GM21723 (cell line): ENCODE measurements at regions not wholly inside any gene's neighbourhood (a gene's known extent, or its start where the extent isn't known, plus 50 kb on each side); places are given as distances from the start of the nearest gene placed in this dataset.
A peak's percentile ranks its signal among the peaks of the same experiment; 100 is the strongest.
"Not testable (repeated sequence)": the region's sequence is repeated elsewhere in the genome, so short reads cannot be mapped to it uniquely, and the experiment has no call there.

ENCODE experiments used
- ATAC-seq: cut with Tn5 transposase; IDR thresholded peaks from one replicate; pipeline ENCODE4 v1.9.1; 2021; ENCODE audit warnings: mild to moderate bottlenecking, moderate library complexity; ENCODE audit not compliant: unreplicated experiment

- ATAC-seq = no peak
These were observed 114.2 kb upstream of the BEND6 start for GRCh38 chr6:56840467-56841380.

DNA sequence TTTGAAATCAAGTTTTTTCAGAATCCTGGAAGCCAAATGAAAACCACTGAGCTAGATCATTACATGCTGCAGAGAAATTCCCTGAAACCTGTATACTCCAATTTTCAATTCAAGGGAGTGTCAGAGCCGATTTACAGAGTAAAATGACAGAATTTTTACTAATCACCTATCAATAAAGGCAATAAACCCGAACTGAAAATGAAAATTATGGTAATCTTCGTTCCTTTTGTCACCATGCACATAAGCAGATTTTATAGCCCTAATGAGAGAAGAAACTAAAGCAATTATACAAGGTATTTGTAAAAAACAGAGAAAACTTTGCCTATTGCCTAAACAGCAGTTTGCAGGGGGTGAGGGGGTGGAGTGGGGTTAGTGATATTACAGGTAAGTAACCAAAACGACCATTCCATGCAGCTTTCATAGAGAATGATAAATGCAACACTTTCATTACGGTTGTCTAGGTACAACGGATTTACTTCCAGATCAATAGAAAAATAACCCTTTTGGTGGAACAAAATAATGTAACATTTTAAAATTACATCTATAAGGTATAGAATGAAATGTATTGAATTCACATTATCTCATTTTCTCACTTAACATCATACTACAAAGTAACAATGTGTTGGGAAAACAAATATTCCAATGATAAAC is 115.2 kb upstream of the BEND6 start:
- ATAC-seq = no peak

DNA sequence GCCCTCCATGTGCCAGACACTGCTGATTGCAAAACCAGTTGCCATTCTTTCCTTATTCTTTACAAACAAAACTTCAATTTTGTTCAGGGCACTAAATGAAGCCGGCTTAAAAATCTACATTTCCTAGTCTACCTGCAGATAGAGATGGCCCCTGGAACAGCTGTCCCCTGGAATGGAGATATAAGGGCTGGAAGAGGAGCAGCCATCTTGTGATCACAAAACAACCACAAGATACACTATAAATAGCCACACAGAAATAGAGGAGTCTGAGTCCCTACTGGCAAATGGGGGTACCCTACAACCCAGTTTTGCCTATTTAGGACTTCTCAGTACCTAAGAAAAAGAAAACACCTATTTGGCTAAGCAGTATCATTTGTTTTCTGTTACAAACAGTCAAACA is 115.9 kb upstream of the BEND6 start:
- ATAC-seq = no peak

GRCh38 chr6:56838016-56838555 is 116.8 kb upstream of the BEND6 start:
- ATAC-seq = no peak

- ATAC-seq = no peak
These were observed 117.5 kb upstream of the BEND6 start for GRCh38 chr6:56837322-56837894.

GRCh38 chr6:56835612-56836011 is 119.3 kb upstream of the BEND6 start:
- ATAC-seq = no peak

DNA sequence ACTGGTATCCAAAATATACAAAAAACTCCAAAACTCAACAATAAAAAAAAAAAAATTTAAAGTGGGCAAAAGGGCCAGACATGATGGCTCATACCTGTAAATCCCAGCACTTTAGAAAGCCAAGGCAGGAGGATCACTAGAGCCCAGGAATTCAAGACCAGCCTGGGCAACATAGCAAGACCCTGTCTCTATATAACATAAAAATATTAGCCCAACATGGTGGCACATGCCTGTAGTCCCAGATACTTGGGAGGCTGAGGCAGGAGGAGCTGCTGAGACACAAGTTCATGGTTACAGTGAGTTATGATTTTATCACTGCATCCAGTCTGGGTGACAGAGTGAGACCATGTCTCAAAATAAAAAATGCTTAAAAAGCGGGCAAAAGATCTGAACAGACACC is 121.0 kb upstream of the BEND6 start:
- ATAC-seq = no peak

GRCh38 chr6:56833127-56833791 is 121.6 kb upstream of the BEND6 start:
- no peak for ATAC-seq

GRCh38 chr6:56832225-56832624 is 122.7 kb upstream of the BEND6 start:
- no peak for ATAC-seq

GRCh38 chr6:56831334-56831733 is 123.6 kb upstream of the BEND6 start:
- no peak for ATAC-seq

DNA sequence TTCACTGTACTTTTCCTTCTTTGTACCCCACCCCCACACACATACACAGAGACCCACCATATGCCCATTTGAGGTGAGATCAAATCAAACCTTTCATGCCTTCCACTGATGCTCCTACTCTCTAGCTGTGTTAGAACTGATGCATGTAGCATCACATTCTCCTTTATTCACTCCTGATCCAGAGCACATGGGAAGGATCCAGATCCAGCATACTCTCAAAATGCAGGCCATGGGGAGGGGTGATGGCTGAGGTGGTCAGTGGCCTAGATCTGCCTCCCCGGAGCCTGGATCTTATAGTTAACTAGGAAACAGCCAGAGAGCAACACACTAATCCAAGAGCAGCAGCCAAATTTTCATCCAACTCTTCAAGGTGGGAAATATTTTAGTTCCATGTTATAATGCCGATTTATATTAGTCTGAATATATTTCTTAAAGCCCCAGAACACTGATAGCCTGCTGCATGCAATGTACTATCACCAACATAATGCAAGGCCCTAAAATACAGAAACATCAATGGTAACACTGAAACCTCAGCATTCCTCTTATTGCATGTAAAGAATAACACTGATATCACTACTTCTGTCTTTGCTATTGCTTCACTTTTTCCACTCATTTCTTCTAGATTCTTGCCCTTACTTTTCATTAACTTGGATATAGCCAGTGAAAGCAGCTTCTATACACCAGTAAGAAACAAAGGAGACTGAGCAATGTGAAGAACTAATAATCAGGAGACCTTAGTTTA is 126.8 kb upstream of the BEND6 start:
- no peak for ATAC-seq

GRCh38 chr6:56824431-56824830 is 130.5 kb upstream of the BEND6 start:
- ATAC-seq = not testable (repeated sequence)

DNA sequence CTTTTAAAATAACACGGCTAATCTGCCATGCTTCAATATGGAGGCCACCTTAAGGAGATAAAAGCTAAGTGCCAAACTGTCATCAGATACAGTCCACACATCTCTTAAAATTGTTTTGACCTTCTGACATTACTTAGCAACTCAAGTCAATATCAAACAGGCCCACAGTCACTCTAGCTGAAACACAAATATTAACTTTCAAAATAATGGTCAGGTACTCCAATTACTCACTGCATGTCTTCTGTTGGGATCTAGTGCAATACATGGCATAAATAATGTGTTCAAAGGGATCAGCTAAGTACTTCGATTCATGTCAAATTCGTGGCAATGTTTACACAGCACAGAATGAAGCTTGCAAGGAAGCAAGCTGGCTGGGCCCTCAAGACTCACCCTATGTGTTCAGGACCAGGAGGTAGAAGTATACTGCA is 133.9 kb upstream of the BEND6 start:
- no peak for ATAC-seq

DNA sequence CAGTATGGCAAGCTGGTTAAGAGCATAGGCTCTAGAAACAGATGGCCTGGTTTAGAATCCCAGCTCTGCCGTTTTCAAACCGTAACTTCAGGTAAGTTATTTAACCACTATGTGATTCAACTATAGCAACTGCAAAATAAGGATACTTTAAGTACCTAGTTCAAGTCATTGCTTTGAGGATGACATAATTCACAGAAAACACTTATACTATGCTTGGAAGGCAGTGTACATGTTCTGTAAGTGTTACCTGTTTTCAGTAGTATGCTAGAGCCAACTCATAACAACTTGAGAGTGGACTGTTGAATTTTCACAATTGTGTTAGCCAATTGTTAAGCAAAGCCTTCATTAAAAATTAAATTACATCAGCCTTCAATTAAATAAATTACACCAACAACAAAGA is 134.8 kb upstream of the BEND6 start:
- ATAC-seq = no peak

DNA sequence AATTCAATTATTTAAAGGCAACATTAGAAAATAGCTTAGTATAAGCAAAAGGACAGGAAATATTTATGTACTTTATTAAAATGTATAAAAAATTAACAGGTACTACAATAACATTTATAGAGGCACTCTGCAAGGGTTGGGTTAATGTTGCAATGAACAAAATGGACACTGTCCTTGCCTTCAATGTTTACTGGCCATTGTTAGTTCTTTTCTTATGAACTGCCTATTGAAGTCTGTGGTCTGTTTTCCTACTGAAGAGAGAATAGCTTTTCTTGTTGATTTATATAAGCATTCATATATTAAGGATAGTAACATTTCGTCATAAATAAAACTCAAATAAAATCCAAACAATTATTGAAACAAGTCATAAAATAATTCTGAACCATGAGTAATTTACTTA is 135.3 kb upstream of the BEND6 start:
- no peak for ATAC-seq

- ATAC-seq = no peak
These were observed 138.5 kb upstream of the BEND6 start for GRCh38 chr6:56816370-56816769.

DNA sequence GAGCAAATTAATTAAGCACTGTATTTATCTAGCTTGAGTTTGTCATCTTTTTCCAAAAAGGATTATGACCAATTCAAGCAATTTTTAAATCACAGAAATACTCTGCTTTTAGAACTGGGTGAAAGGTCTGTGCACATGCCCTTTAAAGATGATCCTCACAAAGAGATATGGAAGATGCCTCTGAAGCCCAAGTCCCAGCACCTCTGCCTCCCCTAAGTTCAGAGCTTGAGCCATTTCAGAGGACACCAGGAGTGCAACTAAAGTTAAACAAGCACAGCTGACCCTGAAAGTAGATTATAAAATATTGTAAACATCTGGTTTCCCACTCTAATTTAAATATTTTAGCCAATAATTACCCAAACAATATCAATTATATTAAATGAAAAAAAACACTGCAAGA is 139.5 kb upstream of the BEND6 start:
- ATAC-seq = no peak

- no peak for ATAC-seq
These were observed 140.1 kb upstream of the BEND6 start for GRCh38 chr6:56814802-56815201.

- ATAC-seq = peak; percentile 49
These were observed 140.6 kb upstream of the BEND6 start for GRCh38 chr6:56814308-56814707.

DNA sequence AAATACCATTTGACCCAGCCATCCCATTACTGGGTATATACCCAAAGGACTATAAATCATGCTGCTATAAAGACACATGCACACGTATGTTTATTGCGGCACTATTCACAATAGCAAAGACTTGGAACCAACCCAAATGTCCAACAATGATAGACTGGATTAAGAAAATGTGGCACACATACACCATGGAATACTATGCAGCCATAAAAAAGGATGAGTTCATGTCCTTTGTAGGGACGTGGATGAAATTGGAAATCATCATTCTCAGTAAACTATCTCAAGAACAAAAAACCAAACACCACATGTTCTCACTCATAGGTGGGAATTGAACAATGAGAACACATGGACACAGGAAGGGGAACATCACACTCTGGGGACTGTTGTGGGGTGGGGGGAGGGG is 142.1 kb upstream of the BEND6 start:
- not testable (repeated sequence) for ATAC-seq
